NCI-H524 (cell line): ENCODE measurements at regions not wholly inside any gene's neighbourhood (a gene's known extent, or its start where the extent isn't known, plus 50 kb on each side); places are given as distances from the start of the nearest gene placed in this dataset.
"Not testable (repeated sequence)": the region's sequence is repeated elsewhere in the genome, so short reads cannot be mapped to it uniquely, and the experiment has no call there.

ENCODE experiments used
- DNase-seq, 2 experiments: peaks; one replicate each; lab custom pipeline; 2025; lab: John Stamatoyannopoulos, UW

DNA sequence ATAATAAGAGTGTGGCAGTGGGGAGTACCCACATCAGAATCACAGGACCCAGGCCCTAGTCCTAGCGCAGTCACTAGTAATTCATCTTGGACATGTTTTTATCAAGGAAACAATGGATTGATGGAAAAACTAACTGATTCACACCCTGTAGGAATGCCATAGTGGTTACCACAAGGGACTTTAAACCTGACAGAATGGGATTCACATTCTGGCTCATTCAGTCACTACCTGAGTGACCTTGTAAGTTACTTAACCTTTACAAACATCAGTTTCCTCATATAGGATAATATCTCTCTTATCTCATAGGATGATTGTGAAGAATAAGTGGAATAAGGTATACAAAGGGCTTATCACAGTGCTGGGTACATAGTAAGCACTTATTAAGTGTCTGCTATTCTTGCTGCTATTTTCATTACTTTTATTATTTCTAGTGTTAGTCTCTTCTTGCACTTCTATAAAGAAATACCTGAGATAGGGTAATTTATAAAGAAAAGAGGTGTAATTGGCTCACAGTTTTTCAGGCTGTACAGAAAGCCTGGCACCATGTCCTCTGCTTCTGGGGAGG, 247.5 kb upstream of the KLF3 start:
- DNase-seq, result no peak

DNA sequence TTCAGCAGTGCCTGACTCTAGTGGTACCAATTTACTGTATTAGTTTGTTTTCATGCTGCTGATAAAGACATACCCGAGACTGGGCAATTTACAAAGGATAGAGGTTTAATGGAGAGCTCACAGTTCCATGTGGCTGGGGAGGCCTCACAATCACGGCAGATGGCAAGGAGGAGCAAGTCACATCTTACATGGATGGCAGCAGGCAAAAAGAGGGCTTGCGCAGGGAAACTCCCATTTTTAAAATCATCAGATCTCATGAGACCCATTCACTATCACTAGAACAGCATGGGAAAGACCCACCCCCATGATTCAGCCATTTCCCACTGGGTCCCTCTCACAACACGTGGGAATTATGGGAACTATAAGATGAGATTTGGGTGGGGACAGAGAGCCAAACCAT, 243.7 kb upstream of the KLF3 start:
- DNase-seq, result not testable (repeated sequence)

DNA sequence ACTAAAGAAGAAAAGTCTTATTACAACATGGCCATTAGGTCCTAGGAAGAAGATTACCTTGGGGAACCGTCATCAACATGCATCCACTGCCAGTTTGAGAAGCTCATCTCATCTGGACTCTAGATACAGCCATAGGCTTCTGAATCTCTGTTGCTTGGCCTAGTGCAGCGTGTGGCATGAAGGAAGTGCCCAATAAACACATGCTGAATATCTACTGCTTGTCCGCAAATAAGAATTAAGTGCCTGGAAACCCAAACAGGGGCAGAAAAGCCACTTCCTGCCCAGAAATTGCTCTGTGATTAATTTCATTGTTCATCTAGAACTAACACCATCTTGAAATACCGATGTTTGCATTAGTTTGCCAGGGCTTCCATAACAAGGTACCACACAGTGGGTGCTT, 241.1 kb upstream of the KLF3 start:
- no peak for DNase-seq

DNA sequence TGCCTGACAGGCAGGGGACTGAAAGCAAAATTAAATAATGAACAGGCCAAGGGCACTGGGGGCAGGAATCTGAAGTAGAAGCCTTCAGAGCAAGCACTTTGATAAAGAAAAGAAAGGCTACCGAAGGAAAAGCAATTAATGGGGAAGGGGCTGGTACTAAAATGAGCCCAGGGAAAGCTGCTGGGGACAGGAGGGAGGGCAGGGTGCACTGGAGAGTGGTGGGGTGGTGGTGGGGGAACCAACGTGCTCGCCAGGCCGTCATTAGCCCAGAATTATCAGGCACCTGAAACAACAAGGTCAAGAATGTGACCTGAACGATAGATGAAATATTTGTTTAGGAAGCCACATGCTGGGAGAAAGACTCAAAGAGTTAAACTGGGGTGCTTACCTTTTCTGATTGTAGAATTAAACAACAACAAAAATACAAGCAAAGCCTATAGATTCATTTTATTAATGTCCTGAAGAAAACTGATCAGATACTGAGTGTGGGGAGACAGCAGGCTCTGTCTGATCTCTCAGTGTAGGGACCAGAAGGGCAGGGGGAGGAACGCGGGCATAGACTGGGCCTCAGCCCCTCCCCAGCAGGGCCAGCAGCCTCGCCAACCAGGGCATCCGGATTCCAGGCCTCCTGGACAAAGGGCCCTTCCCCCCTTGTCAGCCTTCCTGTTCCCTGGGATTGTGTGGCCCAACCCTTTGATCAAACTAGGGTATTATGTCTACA, 239.7 kb upstream of the KLF3 start:
- DNase-seq, result no peak

DNA sequence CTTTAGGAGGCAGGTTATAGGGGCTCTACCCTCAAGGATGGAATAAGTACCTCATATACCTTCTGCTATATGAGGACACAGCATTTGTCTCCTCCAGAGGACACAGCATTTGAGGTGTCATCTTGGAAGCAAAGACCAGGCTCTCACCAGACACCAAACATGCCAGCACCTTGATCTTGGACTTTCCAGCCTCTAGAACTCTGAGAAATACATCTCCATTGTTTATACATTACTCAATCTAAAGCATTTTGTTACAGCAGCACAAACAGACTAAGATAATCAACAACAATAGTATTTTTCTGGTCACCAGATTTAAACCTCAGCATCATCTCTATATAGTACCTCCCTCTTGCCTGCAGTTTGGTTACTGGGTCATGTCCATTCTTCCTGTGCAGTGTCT, 237.5 kb upstream of the KLF3 start:
- no peak for DNase-seq

DNA sequence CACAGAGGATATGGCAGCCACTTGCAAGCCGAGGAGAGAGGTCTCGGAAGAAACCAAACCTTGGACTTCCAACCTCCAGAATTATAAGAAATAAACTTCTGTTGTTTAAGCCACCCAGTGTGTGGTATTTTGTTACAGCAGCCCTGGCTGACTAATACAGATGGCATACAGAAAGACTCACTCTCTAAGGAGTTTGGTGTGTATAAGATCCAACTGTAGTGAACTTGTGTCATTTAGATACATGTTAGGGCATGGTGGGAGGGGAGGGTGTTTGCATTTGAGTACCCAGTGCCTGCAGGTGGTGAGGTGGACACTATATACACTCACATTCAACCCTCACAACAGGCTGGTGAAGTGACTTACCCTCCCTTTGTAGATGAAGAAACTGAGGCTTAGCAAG, 233.2 kb upstream of the KLF3 start:
- DNase-seq, result no peak

DNA sequence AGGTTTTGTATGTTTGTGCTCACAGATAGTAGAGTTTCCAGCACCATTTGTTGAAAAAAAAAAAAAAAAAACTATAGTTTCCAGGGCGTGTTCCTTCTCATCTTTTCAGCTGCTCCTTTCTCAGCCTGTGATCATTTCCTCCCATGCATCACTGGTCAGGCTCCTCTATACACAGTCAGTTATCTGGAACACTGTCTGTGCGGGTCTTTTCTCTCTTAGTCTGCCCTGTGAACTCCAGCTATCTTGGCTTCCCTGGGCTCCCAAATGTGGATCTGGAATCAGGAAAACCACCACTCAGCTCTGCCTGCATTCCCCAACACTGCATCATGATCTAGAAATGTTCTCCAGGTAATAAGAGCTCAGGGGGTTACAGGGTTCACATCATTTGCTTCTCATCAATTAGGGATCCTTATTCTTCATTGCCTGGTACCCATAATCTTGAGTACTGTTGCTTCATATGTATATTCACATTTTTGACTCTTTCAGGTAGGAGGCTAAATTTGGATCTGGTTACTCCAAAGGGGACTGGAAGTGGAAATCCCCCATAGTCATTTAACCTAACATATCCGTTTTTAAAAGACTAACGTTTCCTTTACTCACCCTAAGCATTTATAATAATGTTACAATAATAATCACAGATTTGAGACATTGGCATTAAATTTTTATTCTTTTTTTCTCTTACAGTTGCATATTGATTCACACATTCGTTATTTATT, 221.8 kb upstream of the KLF3 start:
- no peak for DNase-seq

DNA sequence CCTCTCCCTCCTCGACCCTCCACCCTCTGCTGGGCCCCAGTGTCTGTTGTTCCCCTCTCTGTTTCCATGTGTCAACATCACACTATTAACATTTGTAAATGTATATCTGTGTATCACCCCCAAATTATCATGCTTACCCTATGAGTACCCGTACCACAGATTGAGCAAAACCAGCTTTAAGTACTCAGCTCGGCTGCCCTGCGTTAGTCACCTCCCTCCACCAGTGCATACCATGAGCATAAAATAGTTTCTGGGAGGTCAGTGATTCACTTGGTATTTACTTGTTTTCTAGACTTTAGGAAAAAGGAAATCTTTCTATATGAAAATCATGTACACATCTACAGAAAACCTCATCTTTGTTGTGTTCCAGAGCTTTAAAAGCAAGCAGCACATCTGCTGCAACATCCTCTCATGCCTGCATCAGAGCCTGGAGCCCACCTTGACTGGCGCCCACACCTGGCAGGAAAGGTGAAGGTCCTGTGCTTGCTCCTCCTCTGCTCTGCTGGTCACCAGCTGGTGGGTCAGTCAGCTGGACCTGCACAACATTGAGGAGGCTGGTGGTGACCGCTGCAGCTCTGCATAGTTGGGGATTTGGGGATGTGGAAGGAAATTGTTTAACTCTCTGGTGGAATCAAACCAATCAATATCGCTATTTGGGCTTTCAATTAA, 214.4 kb upstream of the KLF3 start:
- DNase-seq, result no peak

DNA sequence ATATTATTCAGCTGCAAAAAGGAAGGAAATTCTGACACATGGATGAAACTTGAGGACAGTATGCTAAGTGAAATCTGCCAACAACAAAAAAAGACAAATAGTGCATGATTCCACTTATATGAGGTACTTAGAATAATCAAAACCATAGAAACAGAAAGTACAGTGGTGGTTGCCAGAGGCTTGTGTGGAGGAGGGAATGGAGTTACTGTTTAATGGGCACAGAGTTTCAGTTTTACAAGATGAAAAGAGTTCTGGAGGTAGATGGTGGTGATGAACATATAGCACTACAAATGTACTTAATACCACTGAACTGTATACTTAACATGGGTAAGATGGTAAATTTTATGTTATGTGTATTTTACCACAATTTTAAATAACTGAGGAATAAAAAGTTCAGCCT, 212.0 kb upstream of the KLF3 start:
- no peak for DNase-seq

DNA sequence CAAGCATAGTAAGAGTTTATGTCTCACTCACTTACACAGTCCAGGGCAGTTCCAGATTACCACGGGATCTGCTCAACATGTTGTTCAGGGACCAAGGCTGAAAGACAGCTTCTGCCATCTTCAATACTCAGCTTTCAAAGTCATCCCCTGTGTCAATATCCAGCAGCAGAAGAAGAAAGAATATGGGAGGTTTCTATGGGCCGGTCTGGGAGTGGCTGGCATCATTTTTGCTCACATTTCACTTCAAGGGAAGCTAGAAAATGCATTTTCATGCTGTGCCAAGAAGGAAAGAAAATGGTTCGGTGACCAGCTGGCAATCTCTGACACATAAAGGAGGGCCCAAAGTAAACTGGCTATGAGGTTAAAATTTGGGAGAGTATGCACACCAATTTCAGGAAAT, 211.5 kb upstream of the KLF3 start:
- DNase-seq, result no peak

DNA sequence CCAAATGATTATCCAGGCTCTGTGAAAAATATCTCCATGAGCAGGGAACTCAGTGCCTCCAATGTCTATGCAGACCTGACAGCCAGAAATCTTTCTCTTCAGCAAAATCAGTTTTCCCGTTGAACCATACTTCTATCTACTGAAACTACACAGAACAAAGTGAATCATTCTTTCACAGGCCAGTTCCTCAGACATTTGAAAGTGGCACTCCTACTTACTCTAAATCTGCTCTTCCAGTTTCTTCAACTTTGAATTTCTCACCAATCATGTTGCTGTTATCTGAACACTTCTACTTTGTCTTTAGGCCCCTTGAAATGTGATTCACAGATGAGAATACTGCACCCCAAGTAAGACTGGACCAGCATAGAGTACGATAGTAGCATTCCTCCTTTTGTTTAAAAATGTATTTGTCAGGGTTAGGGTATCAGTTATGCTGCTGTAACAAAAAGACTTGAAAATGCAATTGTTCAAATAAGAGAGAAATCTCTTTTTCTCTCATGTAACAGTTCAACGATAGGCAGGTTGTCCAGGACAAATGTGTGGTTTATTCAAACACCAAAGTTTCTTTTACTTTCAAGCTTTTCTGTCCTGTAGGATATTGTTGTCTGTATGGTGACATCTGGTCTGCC, 210.6 kb upstream of the KLF3 start:
- no peak for DNase-seq

DNA sequence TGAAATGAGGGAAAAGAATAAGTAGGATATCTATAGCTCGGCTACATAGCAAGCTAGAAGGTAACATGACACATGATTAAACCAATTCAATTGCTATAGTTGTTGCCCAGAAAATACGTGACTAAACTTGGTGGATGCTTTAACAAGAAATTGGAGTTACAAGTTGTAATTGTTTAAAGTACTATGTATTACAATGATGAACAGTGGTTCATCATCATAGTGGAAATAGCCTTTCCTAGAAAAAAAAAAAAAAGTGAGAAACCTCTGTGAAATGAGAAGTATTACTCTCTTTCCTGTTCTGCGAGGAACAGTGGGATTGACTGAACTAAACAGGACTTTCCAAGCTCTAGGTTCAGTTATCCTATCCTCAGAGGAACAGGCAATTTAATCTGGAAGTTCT, 209.7 kb upstream of the KLF3 start:
- DNase-seq, result no peak

DNA sequence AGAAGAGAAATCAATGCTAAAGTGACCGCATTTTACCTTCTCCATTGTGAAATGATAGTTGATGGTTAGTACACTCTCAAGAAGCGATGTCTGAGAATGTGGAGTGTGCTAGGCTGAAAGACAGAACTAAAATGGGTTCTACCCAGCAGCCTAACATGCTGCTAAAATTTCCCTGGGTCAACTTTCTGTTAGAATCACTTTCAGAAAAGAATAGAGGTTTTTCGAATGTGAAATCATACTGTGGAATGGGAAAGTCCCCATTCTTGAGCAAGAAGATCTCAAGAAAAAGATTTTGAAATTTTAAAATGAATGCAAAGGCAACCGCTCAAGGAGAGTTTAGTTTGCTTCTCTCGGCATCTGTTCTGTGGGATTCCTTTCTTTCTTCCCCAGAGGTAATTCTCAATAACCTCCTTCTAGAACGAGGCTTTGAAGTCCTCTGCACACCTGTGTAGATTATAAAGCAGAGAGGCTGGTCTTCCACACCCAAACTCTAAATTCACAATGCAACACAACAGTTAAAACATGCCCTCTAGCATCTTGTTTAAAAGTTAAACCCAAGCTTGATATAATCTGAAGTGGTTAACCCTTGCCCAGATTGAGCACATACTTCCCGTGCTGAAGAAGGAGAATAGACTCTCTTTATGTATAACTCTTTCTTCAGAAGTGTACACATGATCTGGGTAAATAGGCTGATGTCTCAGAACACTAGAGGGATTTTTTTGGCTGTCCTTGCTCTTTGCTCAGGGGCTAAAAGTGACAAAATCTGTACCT, 208.7 kb upstream of the KLF3 start:
- no peak for DNase-seq

DNA sequence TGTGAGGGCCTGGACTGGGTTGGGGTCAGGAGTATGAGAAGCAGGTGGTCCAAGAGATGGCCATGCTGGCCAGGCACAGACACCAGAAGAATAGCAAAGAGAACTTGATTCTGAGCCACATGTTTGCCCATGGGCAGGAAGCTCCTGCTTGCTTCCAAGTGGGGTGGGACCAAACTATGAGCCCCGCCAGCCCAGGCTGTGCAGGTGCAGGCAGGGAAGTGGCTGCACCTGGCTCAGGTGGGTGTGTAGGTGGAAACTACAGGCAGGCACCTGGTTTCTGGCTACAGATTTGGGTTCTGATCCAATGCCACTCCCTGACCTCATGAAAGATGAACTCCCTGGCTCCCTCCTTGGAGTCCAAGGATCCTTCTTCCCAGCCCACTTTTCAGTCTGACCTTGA, 207.9 kb upstream of the KLF3 start:
- no peak for DNase-seq

DNA sequence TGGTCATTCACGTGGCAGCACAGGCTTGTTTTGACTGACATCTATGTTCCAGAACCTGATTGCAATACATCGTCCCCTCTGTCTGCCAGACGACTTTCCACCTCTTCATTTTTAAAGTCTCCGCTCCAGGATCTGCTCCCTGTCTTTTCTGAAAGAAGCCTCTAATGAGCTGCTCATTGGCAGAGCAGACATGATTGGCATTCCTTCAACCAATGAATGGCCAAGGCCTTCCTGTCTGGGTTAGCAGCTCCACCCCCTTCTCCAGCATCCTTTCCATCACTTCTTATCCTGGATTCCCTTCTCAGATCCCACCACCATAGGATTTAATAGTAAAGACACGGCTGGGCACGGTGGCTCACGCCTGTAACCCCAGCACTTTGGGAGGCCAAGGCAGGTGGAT, 202.7 kb upstream of the KLF3 start:
- no peak for DNase-seq

DNA sequence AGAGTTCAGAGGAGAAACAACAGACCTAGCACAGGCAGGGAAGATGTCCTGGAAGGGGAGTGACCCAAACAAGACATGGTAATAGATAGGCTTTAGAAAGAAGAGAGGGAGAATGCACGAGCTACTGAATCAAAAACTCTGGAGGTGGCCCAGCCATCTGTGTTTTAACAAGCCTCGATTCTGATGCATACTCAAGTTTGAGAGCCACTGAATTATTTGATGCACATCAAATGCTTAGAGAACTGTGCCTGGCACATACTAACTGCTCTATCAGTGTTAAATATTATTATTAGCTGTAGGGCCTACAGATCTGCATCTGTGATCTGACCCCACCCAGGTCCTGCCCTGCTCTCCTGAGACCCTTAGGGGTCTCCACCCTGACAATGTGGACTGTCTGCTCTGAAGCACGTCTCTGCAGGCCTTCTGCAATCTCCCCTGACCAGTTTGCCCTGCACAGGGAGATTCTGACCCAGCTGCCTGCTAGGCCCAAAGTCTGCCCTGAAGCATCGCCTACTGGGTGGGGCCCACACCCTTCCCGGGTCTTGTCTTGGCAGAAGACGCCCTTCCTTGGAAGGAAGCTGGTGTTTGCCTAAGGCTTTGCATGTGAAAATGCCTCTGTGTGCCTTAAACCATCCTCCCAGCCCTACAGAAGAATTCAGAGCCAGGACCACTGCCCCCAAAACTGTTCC, 201.5 kb upstream of the KLF3 start:
- DNase-seq, result no peak

DNA sequence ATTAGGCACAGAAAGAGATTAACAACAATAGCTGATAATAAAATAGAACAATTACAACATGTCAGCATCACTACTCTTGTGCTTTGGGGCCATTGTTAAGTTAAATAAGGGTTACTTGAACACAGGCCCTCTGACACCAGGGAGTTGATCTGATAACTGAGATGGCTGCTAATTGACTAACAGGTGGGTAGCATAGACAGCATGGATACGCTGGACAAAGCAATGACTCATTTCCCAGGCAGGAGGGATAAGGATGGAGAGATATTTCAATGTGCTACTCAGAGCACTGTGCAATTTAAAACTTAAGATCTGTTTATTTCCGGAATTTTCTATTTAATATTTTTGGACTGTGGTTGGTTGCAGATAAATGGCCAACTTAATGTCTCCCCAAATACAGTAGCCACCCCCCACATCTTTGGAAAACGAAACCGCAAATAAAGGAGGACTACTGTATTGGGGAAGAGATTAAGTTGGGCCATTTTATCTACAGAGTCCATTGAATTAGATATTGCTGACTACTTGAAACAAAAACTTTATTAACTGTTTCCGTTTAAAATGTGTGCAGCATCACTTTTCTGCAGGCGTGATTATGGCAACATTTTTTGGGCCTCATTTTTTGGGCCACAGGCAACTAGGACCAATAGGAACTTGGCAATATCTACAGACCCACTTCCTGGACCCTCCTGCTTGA, 200.6 kb upstream of the KLF3 start:
- DNase-seq, result no peak

DNA sequence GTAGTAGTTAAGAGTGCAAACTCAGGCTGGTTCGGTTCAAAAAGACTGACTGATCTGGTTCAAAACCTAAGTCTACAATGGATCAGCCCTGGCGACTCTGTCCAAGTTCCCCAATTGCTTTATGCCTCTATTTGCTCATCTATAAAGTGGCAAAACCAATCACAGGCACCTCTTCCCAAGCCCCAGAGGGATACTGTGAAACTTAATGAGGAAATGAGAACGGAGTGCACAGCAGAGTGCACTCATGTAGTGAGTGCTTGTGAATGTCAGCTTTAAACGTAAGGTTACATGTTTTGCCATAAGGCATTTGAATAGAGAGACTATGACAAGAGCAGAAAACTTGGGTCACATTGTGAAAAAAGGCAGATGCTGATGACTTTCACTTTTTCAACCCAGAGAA, 199.7 kb upstream of the KLF3 start:
- DNase-seq, result no peak

DNA sequence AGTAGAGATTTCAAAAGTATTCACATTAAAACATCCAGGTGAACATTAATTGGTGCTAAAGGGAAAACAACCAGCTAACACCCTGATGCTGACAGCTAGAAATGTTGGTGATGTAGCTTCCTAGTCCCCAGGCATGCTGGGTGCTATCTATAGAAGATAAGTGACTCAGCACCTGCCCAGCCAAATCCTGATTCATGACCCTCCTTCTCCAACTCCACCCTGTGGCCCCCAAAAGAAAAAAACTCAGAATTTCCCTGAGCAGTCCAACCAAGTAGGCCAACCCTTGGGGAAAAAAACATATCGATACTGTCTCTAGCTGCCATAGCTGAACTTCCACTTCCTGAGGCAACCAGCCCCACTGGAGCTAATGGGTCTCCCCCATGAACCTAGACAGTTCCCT, 197.6 kb upstream of the KLF3 start:
- no peak for DNase-seq

DNA sequence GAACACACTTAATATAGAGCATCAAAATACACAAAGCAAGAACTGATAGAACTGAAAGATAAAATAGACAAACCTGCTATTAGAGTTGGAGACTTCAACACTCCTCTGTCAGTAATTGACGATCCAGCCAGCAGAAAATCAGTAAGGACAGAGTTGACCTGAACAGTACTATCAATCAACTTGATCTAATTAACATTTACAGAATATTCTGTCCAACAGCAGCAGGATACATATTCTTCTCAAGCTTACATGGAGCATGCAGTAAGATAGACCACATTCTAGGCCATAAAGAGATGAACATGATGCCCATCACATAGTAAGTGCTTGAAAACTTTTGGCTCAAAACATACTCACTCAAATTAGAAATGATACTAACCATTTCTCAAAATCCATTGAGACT, 196.7 kb upstream of the KLF3 start:
- DNase-seq, result no peak
